ENCODE measurements at regions not wholly inside any gene's neighbourhood (a gene's known extent, or its start where the extent isn't known, plus 50 kb on each side); places are given as distances from the start of the nearest gene placed in this dataset.

GRCh38 chr22:46026899-46027210, 49.9 kb upstream of the WNT7B start:
- Histone ChIP-seq H3K27ac (peak overlapping the region; percentile 73 to 84), H3K9me3 (no peaks in the 10 kb centered on the region), H3K36me3 (no peaks in the 10 kb centered on the region), H3K4me3 (peak overlapping the region; percentile 49 to 56), H3K27me3 (no peaks in the 10 kb centered on the region), H3K4me1 (peaks cover 0 to 20% (median 15%) of the 10 kb centered on the region in 4 donors)
- intact Hi-C loops (cut with DNase I; ENCODE audit: low total_unique reads): no loop called here
- DNase-seq: peak; percentile 16 to 52
- TF ChIP-seq CTCF (IDR thresholded peaks at IDR 0.05): no peak

- Histone ChIP-seq H3K4me1 (peaks cover 0 to 20% (median 15%) of the 10 kb centered on the region in 4 donors), H3K9me3 (no peaks in the 10 kb centered on the region), H3K36me3 (no peaks in the 10 kb centered on the region), H3K27me3 (no peaks in the 10 kb centered on the region), H3K27ac (peak overlapping the region; percentile 73 to 84), H3K4me3 (peak overlapping the region; percentile 49 to 56)
- intact Hi-C loops (cut with DNase I; ENCODE audit: low total_unique reads): no loop called here
- peak; percentile 59 to 85 for DNase-seq
- TF ChIP-seq CTCF (IDR thresholded peaks at IDR 0.05): peak; percentile 27 to 44
Measured at GRCh38 chr22:46027211-46028105, 50.5 kb upstream of the WNT7B start.

GRCh38 chr22:46028106-46028991, 51.4 kb upstream of the WNT7B start:
- intact Hi-C loops (cut with DNase I; ENCODE audit: low total_unique reads): no loop called here
- Histone ChIP-seq H3K27ac (peak overlapping the region; percentile 73 to 84), H3K36me3 (no peaks in the 10 kb centered on the region), H3K9me3 (no peaks in the 10 kb centered on the region), H3K4me1 (peaks cover 0 to 19% (median 15%) of the 10 kb centered on the region in 4 donors), H3K4me3 (no peak overlapping the region), H3K27me3 (no peaks in the 10 kb centered on the region)
- no peak for TF ChIP-seq CTCF (IDR thresholded peaks at IDR 0.05)
- DNase-seq: peak; percentile 13 to 66

- intact Hi-C loops (cut with DNase I; ENCODE audit: low total_unique reads): no loop called here
- DNase-seq: no peak
- TF ChIP-seq CTCF (IDR thresholded peaks at IDR 0.05): no peak
- peaks cover 0 to 18% (median 12%) of the 10 kb centered on the region in 4 donors for H3K4me1 ChIP-seq
- H3K27me3 ChIP-seq: no peaks in the 10 kb centered on the region
- H3K27ac ChIP-seq: no peak overlapping the region
- H3K9me3 ChIP-seq: no peaks in the 10 kb centered on the region
- no peaks in the 10 kb centered on the region for H3K36me3 ChIP-seq
- H3K4me3 ChIP-seq: no peak overlapping the region
Measured at GRCh38 chr22:46029036-46029435, 52.1 kb upstream of the WNT7B start.

GRCh38 chr22:46029574-46030200, 52.7 kb upstream of the WNT7B start:
- DNase-seq: peak in 1 of 2 donors; percentile 54

More at GRCh38 chr22:46029574-46030200, 52.7 kb upstream of the WNT7B start:
- Histone ChIP-seq H3K4me1 (peaks cover 0 to 18% (median 13%) of the 10 kb centered on the region in 4 donors), H3K27ac (no peak overlapping the region), H3K9me3 (no peaks in the 10 kb centered on the region), H3K36me3 (no peaks in the 10 kb centered on the region), H3K27me3 (no peaks in the 10 kb centered on the region), H3K4me3 (no peak overlapping the region)
- intact Hi-C loops (cut with DNase I; ENCODE audit: low total_unique reads): no loop called here
- no peak for TF ChIP-seq CTCF (IDR thresholded peaks at IDR 0.05)

Data from tibial artery (tissue), 4 donors.